GM12872 (cell line): ENCODE measurements at regions not wholly inside any gene's neighbourhood (a gene's known extent, or its start where the extent isn't known, plus 50 kb on each side); places are given as distances from the start of the nearest gene placed in this dataset.

Experiments
- TF ChIP-seq, protein P1 (sequence below): IDR thresholded peaks from 3 replicates; pipeline ENCODE4 v1.5.1; 2011; ENCODE audit warnings: low read depth, mild to moderate bottlenecking, low read length, moderate library complexity; ENCODE audit not compliant: insufficient read depth

DNA sequence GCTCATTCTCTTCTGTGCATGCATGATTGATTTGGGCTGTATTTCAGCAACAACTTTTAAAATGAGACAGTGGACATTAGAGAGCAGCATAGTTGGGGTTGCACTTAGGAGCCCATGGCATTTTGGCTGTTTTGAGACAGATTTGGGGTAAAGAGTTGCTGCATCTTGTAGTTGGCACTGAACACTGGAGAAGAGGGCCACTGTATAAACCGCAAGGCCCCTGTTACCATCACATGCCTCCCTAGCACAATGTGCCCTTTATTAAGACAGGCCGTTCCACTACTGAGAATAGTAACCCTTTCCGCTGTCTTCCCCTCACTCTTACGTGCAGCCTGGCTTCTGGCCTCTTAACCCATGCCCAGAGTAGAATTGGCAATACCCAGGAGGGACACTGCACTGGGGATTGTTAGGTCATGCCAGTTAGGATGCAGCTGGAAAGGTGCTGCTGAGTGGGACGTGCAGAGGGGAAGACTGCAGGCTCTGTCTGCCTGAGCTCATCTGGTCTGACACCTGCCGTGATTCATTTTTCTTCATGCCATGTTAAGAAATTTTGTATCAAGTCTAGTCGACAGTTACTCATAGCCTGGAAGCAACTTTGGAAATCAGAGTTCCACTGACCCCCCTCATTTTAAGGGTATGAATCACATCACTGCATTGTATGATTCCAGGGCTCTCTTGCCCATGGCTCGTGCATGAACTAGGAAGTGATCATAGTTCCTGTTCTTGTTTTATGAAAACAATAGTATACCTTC lies 146.9 kb upstream of the DMRT1 start:
- TF ChIP-seq, protein P1, sequence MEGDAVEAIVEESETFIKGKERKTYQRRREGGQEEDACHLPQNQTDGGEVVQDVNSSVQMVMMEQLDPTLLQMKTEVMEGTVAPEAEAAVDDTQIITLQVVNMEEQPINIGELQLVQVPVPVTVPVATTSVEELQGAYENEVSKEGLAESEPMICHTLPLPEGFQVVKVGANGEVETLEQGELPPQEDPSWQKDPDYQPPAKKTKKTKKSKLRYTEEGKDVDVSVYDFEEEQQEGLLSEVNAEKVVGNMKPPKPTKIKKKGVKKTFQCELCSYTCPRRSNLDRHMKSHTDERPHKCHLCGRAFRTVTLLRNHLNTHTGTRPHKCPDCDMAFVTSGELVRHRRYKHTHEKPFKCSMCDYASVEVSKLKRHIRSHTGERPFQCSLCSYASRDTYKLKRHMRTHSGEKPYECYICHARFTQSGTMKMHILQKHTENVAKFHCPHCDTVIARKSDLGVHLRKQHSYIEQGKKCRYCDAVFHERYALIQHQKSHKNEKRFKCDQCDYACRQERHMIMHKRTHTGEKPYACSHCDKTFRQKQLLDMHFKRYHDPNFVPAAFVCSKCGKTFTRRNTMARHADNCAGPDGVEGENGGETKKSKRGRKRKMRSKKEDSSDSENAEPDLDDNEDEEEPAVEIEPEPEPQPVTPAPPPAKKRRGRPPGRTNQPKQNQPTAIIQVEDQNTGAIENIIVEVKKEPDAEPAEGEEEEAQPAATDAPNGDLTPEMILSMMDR: no peak

DNA sequence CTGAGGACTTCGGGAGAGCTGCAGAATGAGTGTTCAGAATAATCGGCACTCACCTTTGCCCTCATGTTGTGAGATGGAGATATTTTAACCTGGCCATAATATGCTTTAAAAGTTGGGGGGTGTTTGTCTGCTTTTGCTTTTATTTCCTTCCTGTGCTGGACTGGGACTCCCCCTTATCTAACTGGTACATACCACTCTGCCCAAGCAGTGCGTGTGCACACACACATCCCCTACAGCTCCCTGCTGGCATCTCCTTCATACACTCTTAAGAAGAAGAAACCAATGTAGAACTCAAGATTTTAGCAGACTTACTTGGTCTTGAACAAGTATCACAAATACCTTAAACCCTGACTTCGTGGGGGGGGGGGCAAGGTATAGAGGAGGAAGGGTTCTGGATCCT lies 146.2 kb upstream of the DMRT1 start:
- TF ChIP-seq, protein P1: no peak

DNA sequence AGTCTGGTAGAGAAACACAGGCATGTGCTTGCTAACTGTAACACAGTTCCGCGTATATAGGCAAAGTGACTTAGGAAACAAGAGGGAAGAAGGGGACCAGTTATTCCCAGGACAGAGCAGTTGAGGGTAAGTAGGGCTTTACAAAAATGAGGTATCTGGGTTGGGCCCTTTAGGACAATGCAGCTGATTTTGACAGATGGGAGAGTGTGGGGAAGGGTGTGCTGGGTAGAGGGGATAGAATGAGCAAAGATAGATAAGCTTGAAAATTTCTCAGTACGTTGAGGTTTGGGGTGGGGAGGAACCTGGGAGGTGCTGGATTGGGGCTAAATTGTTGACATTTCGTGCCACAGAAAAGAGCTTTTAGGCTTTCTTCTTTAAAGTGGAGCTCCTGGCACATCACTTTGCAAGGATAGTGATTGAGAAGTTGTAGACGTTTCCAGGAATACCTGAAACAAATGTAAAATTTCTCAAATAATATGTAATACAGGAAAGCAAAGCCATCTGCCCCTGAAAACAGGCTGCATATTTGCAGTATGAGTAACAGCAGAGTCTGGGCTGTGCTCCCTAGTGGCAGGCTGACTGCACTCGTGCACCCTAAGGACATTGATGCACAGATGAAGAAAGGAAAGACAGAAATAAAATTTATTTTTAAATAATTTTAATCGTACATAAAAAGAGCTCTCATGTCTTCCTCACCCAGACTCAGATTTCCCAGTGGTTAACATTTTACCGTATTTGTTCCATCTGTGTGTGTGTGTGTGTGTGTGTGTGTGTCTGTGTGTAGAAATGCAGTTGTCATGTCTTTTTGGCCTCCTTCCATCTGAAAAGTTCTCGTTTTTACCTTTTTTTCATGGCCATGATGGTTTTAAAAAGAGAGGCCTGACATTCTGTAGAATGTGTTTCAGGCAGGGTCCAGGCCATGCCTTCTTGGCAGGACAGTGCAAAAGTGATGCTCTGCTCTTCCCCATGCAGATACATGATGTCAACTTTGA lies 144.9 kb upstream of the DMRT1 start:
- TF ChIP-seq, protein P1: no peak

DNA sequence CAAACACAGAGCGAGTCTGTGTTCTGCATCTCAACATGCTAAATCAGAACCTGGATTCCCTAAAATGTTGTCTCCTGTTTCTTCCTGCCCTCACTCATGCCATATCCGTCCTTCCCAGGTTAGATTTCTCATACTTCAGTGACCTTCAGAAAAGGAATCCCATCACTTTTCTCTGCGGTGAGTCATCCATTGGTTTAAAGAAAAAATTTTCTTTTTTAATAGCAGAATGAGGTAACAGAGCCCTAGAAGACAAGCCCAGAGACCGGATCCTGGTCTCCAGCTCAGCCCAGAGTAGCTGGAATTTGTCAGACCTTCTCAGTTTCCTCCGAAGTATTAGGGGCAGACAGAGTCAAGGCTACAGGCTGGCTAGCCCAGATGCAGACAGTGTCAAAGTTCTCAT lies 143.2 kb upstream of the DMRT1 start:
- TF ChIP-seq, protein P1: no peak

DNA sequence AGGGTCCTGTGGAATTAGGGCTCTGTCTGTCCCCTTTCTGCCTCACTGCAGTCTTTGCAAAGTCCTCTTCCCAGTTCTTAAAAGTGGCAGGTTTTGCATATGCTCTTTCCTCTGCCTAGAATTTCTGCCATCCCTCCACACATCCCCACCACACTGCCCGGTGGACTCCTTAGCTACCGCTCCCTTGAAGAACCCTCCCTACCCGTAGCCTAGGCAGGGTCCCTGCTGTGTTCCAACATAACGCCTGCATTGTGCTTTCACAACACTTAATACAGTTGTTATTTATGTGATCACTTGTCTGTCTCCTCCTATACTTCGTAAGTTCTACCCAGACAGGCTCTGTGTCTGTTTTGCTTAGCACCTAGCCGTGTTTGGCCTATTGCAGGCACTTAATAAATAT lies 142.5 kb upstream of the DMRT1 start:
- TF ChIP-seq, protein P1: no peak

DNA sequence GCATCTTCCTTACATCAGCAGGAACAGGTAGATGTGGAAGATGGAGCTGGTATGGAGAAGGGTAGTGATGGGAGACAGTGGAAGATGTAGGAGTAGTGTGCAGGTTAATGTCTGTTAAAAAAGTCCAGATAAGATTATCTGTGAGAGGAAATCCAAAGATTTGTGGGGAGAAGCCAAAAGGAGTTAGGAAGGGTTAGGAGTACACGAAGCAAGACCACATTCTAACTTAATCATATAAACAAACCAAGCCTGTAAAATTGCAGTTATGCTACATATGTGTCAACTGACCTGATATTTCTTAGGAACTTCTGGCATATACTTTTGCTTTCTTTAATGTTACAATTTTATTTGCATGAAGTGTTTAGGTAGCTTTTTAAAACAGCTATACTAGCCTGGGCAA lies 142.1 kb upstream of the DMRT1 start:
- TF ChIP-seq, protein P1: no peak
